Gastrocnemius medialis (tissue), 4 donors: ENCODE measurements at regions not wholly inside any gene's neighbourhood (a gene's known extent, or its start where the extent isn't known, plus 50 kb on each side); places are given as distances from the start of the nearest gene placed in this dataset.

Experiments used
- CTCF ChIP-seq, 5 experiments: fragments of 450-650 bp in 3 of 5; fragments of 200-600 bp in 2 of 5; sonication (generic) in 2 of 5; IDR thresholded peaks in 4 of 5; conservative IDR thresholded peaks in 1 of 5; 1 replicate in 4 of 5; 2 replicates in 1 of 5; pipeline ENCODE4 v1.5.1; 2016 to 2019; ENCODE audit warnings: antibody characterized with exemption in 5 of 5, mild to moderate bottlenecking in 3 of 5, moderate library complexity in 3 of 5
- POLR2A ChIP-seq, 2 donors: fragments of 450-650 bp; IDR thresholded peaks; one replicate each; pipeline ENCODE4 v1.6.1; 2017; ENCODE audit warnings: antibody characterized with exemption in 2 of 2, mild to moderate bottlenecking in 2 of 2, moderate library complexity in 2 of 2

DNA sequence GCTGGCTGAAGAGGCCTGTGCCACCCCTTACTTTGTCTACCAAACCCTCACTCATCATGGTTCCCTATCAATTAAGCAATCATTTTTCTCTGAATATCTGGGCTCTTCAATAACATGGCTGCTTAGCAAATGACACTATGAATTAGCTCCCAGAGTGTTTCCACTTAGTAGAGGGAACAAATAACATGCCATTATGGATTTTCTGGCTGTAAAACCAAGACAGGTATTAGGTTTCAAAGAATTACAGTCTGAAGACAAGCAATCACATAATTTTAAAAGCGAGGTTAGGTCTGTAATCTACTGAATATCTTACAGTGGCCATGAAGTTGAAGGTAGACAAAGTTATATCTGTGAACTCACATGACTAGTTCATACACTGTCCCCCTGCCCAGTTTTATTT, 220.8 kb upstream of the PHYHIPL start:
- TF ChIP-seq CTCF (IDR thresholded peaks at IDR 0.05 in 4 of 5, conservative IDR thresholded peaks at IDR 0.05 in 1 of 5) (no peak), POLR2A (IDR thresholded peaks at IDR 0.05) (no peak)
